Ishikawa (cell line): ENCODE measurements at regions not wholly inside any gene's neighbourhood (a gene's known extent, or its start where the extent isn't known, plus 50 kb on each side); places are given as distances from the start of the nearest gene placed in this dataset.

Source experiments
- CEBPB ChIP-seq: IDR thresholded peaks from 2 replicates; pipeline ENCODE4 v1.6.1; 2012
- CREB1 ChIP-seq: IDR thresholded peaks from 2 replicates; pipeline ENCODE4 v1.6.1; 2012; ENCODE audit warnings: low read depth
- EGR1 ChIP-seq: IDR thresholded peaks from 2 replicates; pipeline ENCODE4 v1.6.1; 2012
- EP300 ChIP-seq: IDR thresholded peaks from 2 replicates; pipeline ENCODE4 v1.6.1; 2012; ENCODE audit warnings: borderline replicate concordance
- FOXM1 ChIP-seq: IDR thresholded peaks from 2 replicates; pipeline ENCODE4 v1.6.1; 2012; ENCODE audit warnings: low read depth, borderline replicate concordance
- MAX ChIP-seq: IDR thresholded peaks from 2 replicates; pipeline ENCODE4 v1.6.1; 2012
- NFIC ChIP-seq: IDR thresholded peaks from 2 replicates; pipeline ENCODE4 v1.6.1; 2012
- RAD21 ChIP-seq: IDR thresholded peaks from 2 replicates; pipeline ENCODE4 v1.6.1; 2012; ENCODE audit warnings: low read depth
- REST ChIP-seq: IDR thresholded peaks from 2 replicates; pipeline ENCODE4 v1.6.1; 2012; ENCODE audit warnings: low read depth, mild to moderate bottlenecking
- TAF1 ChIP-seq: IDR thresholded peaks from 2 replicates; pipeline ENCODE4 v1.6.1; 2012; ENCODE audit warnings: low read depth, mild to moderate bottlenecking
- TCF12 ChIP-seq: IDR thresholded peaks from 2 replicates; pipeline ENCODE4 v1.6.1; 2012; ENCODE audit warnings: low read depth
- TEAD4 ChIP-seq: IDR thresholded peaks from 2 replicates; pipeline ENCODE4 v1.6.1; 2012
- USF1 ChIP-seq: IDR thresholded peaks from 2 replicates; pipeline ENCODE4 v1.6.1; 2012
- YY1 ChIP-seq: IDR thresholded peaks from 2 replicates; pipeline ENCODE4 v1.6.1; 2012; ENCODE audit warnings: low read depth
- ZBTB7A ChIP-seq: IDR thresholded peaks from 2 replicates; pipeline ENCODE4 v1.6.1; 2012; ENCODE audit warnings: low read depth

DNA sequence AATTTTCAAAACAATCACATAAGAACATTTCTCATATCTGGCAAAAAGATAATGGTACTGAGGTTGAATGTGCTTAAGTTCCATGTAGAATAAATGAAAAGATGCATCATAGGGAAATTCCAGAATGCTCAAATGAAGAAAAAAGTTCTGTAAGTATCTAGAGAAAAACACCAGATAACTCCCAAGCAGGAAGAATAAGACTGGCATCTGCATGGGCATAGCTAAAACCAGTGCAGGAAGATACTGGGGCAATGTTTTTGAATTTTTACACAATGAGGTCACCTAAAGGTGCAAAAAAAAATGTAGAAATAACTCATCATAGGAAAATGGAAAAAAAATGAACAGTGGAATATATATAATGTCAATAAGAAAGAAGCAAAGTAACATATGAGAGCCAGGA is 275.2 kb downstream of the BAMBI start:
- TF ChIP-seq TEAD4 (no peak), EP300 (no peak), YY1 (no peak), EGR1 (no peak), RAD21 (no peak), REST (no peak), CREB1 (no peak)

DNA sequence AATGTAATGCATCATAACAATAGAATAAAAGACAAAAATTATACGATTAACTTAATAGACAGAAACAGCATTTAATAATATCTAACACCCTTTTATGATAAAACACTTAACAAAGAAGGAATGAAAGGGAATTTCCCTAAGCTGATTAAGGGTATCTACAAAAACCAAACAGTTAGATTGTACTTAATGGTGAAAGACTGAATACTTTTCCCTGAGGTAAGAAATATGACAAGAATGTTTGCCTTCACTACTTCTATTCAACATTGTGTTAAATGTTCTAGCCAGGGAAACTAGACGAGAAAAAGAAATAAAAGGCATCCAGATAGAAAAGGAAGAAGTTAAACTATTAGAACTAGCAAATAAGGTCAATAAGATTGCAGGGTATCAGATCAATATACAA is 276.9 kb downstream of the BAMBI start:
- TF ChIP-seq TAF1 (no peak), EP300 (no peak), EGR1 (no peak), TCF12 (no peak), USF1 (no peak), ZBTB7A (no peak), TEAD4 (no peak), NFIC (no peak), REST (no peak), CREB1 (no peak), FOXM1 (no peak), YY1 (no peak), CEBPB (no peak), RAD21 (no peak), MAX (no peak)

GRCh38 chr10:28958468-28958867 is 281.1 kb downstream of the BAMBI start:
- TF ChIP-seq REST = no peak
- TF ChIP-seq EGR1 = no peak
- TF ChIP-seq TCF12 = no peak
- no peak for TF ChIP-seq TEAD4
- no peak for TF ChIP-seq USF1
- TF ChIP-seq CEBPB = no peak
- TF ChIP-seq FOXM1 = no peak

DNA sequence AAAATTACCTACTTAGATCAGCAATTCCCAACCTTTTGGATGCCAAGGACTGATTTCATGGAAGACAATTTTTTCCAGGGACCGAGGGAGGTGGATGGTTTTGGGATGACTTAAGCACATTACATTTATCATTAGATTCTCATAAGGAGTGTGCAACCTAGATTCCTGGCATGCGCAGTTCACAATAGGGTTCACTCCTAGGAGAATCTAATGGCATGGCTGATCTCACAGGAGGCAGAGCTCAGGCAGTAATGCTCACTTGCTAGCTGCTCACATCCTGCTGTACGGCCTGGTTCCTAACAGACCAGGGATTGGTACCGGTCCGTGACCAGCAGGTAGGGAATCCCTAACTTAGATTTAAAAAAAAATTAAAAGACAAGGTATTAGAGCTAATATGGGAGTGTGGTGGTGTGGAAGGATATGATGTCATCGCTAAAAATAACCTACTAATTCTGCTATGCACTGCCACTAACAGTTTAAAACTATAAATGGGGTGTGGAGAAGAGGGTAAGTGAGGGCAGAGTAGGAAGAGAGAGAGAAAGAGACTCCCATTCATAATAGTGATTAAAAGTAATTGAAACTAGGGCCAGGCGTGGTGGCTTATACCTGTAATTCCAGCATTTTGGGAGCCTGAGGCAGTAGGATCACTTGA is 282.7 kb downstream of the BAMBI start:
- no peak for TF ChIP-seq EP300

DNA sequence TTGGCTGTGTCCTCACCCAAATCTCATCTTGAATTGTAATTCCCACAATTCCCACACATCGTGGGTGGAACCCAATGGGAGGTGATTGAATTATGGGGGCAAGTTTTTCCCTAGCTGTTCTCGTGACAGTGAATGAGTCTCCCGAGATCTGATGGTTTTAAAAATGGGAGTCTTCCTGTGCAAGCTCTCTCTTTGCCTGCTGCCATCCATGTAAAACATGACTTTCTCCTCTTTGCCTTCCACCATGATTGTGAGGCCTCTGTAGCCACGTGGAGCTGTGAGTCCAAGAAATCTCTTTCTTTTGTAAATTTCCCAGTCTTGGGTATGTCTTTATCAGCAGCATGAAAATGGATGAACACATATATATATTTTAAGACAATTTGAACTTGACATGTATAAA is 285.4 kb downstream of the BAMBI start:
- TF ChIP-seq ZBTB7A (no peak), EGR1 (no peak), MAX (no peak), NFIC (no peak), TEAD4 (no peak), EP300 (no peak), RAD21 (no peak), USF1 (no peak), TCF12 (no peak), CREB1 (no peak), FOXM1 (no peak), YY1 (no peak)
